Mesenchymal stem cell (in vitro differentiated cells and primary cell): ENCODE measurements at regions not wholly inside any gene's neighbourhood (a gene's known extent, or its start where the extent isn't known, plus 50 kb on each side); places are given as distances from the start of the nearest gene placed in this dataset.

Source experiments
- DNase-seq: peaks from one replicate; pipeline ENCODE4 v3.0.0-alpha.2; 2013
- H2AFZ ChIP-seq: one replicate; pipeline ENCODE4 v1.6.1; 2013; ENCODE audit warnings: low read depth, mild to moderate bottlenecking, control low read depth, inconsistent platforms, low read length, moderate library complexity
- H2AK5ac ChIP-seq: 2 replicates; pipeline ENCODE4 v1.6.1; 2013; ENCODE audit warnings: low read length, moderate library complexity, mild to moderate bottlenecking, inconsistent platforms; ENCODE audit not compliant: severe bottlenecking
- H2BK120ac ChIP-seq: one replicate; pipeline ENCODE4 v1.6.1; 2013; ENCODE audit warnings: low read depth, mild to moderate bottlenecking, inconsistent platforms, low read length, moderate library complexity
- H2BK12ac ChIP-seq, 2 experiments: one replicate each; pipeline ENCODE4 v1.6.1; 2013; ENCODE audit warnings: inconsistent platforms in 2 of 2, low read length in 2 of 2, mild to moderate bottlenecking in 2 of 2, moderate library complexity in 2 of 2, control low read depth in 1 of 2
- H2BK15ac ChIP-seq: one replicate; pipeline ENCODE4 v1.6.1; 2013; ENCODE audit warnings: mild to moderate bottlenecking, low read depth, inconsistent platforms; ENCODE audit not compliant: poor library complexity, severe bottlenecking
- H2BK5ac ChIP-seq: 2 replicates; pipeline ENCODE4 v1.6.1; 2013; ENCODE audit warnings: low read depth, mild to moderate bottlenecking, low read length, control low read depth, inconsistent platforms; ENCODE audit not compliant: poor library complexity, severe bottlenecking
- H3K14ac ChIP-seq, 2 experiments: one replicate each; pipeline ENCODE4 v1.6.1; 2013; ENCODE audit warnings: inconsistent platforms in 2 of 2, low read length in 2 of 2, control low read depth in 1 of 2, mild to moderate bottlenecking in 1 of 2, moderate library complexity in 1 of 2
- H3K18ac ChIP-seq, 2 experiments: one replicate each; pipeline ENCODE4 v1.6.1; 2013; ENCODE audit warnings: inconsistent platforms in 2 of 2, low read length in 2 of 2, control low read depth in 1 of 2, low read depth in 1 of 2, mild to moderate bottlenecking in 1 of 2
- H3K23ac ChIP-seq, 2 experiments: one replicate each; pipeline ENCODE4 v1.6.1; 2013; ENCODE audit warnings: inconsistent platforms in 2 of 2, low read length in 2 of 2, mild to moderate bottlenecking in 2 of 2, moderate library complexity in 2 of 2, control low read depth in 1 of 2
- H3K27ac ChIP-seq: 2 replicates; pipeline ENCODE4 v1.5.1; 2013; ENCODE audit warnings: mild to moderate bottlenecking, moderate library complexity, low read length, control low read depth, inconsistent platforms; ENCODE audit not compliant: poor library complexity, severe bottlenecking
- H3K27me3 ChIP-seq, 2 experiments: 2 replicates each; pipeline versions ENCODE4 v1.6.1 to v1.7.0; 2013; ENCODE audit warnings: low read length in 2 of 2, mild to moderate bottlenecking in 2 of 2, moderate library complexity in 2 of 2, control low read depth in 1 of 2, inconsistent platforms in 1 of 2; ENCODE audit not compliant: control insufficient read depth in 1 of 2, insufficient read depth in 1 of 2
- H3K36me3 ChIP-seq, 2 experiments: 2 replicates each; pipeline versions ENCODE4 v1.6.1 to v1.7.0; 2013; ENCODE audit warnings: low read length in 2 of 2, control low read depth in 1 of 2, inconsistent platforms in 1 of 2, low read depth in 1 of 2, mild to moderate bottlenecking in 1 of 2; ENCODE audit not compliant: insufficient read depth in 2 of 2, control insufficient read depth in 1 of 2
- H3K4ac ChIP-seq, 2 experiments: one replicate each; pipeline ENCODE4 v1.6.1; 2013; ENCODE audit warnings: inconsistent platforms in 2 of 2, low read length in 2 of 2, mild to moderate bottlenecking in 2 of 2, moderate library complexity in 2 of 2, control low read depth in 1 of 2, low read depth in 1 of 2
- H3K4me1 ChIP-seq: 2 replicates; pipeline ENCODE4 v1.6.1; 2013; ENCODE audit warnings: low read depth, low read length, control low read depth; ENCODE audit not compliant: control insufficient read depth, insufficient read depth
- H3K4me2 ChIP-seq: 2 replicates; pipeline ENCODE4 v1.6.1; 2013; ENCODE audit warnings: low read length, mild to moderate bottlenecking, inconsistent platforms; ENCODE audit not compliant: poor library complexity, severe bottlenecking
- H3K4me3 ChIP-seq, 2 experiments: 2 replicates each; pipeline versions ENCODE4 v1.5.1 to v1.7.0; 2013; ENCODE audit warnings: low read length in 2 of 2, mild to moderate bottlenecking in 2 of 2, control low read depth in 1 of 2, low read depth in 1 of 2; ENCODE audit not compliant: insufficient read depth in 1 of 2
- H3K79me1 ChIP-seq: replicated peaks from 2 replicates; pipeline ENCODE4 v1.6.1; 2013; ENCODE audit warnings: mild to moderate bottlenecking, control low read depth, low read length, inconsistent platforms; ENCODE audit not compliant: poor library complexity, severe bottlenecking
- H3K9ac ChIP-seq: 2 replicates; pipeline ENCODE4 v1.7.0; 2013; ENCODE audit warnings: mild to moderate bottlenecking, low read length, moderate library complexity
- H3K9me3 ChIP-seq: 2 replicates; pipeline ENCODE4 v1.7.0; 2013; ENCODE audit warnings: mild to moderate bottlenecking, low read length; ENCODE audit not compliant: control insufficient read depth
- H4K8ac ChIP-seq: one replicate; pipeline ENCODE4 v1.6.1; 2013; ENCODE audit warnings: inconsistent platforms, mild to moderate bottlenecking, low read length, moderate library complexity
- H4K91ac ChIP-seq: one replicate; pipeline ENCODE4 v1.6.1; 2013; ENCODE audit warnings: mild to moderate bottlenecking, low read length, inconsistent platforms
- WGBS: methylation state at CpG from one replicate; pipeline ENCODE4 v1.1.7; 2013; ENCODE audit warnings: mixed read lengths; 5-methylcytosine and 5-hydroxymethylcytosine counted together

DNA sequence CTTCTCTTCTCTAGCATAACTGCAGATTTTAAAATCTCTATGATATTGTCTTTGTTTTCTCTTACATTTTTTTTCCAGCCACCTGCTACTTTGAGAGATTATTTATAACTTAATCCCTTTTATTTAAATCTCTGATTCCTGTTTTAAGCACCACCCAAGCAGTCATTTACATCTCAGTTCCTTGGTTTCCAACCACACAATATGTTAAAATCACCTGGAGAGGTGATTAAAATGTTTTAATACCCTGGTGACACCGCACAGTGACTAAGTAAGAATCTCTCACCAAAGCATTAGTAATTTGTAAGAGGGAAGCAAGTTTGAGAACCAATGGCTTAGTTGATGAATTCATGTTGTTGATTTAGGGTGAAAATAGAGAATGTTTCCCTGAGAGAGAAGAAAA is 849.8 kb downstream of the TMTC2 start:
- no peak overlapping the region for H2BK15ac ChIP-seq
- WGBS = 78% methylated on average over 1 of the region's 1 CpG
- H2BK120ac ChIP-seq = no peak overlapping the region
- H2BK5ac ChIP-seq = no peak overlapping the region
- H3K9me3 ChIP-seq = no peaks in the 10 kb centered on the region
- DNase-seq = no peak
- no peaks in the 10 kb centered on the region for H3K36me3 ChIP-seq
- no peak overlapping the region for H3K4me3 ChIP-seq
- H4K91ac ChIP-seq = no peak overlapping the region
- H2BK12ac ChIP-seq = no peak overlapping the region
- H3K23ac ChIP-seq = no peak overlapping the region
- no peaks in the 10 kb centered on the region for H3K27me3 ChIP-seq
- H3K18ac ChIP-seq = no peak overlapping the region
- H3K9ac ChIP-seq = no peak overlapping the region
- no peak overlapping the region for H3K27ac ChIP-seq
- H3K4me2 ChIP-seq = no peak overlapping the region
- no peak overlapping the region for H3K4ac ChIP-seq
- no peak overlapping the region for H4K8ac ChIP-seq
- H3K79me1 ChIP-seq = no peaks in the 10 kb centered on the region
- H2AK5ac ChIP-seq = no peak overlapping the region
- H3K4me1 ChIP-seq = no peaks in the 10 kb centered on the region
- H3K14ac ChIP-seq = no peak overlapping the region
- H2AFZ ChIP-seq = no peak overlapping the region

DNA sequence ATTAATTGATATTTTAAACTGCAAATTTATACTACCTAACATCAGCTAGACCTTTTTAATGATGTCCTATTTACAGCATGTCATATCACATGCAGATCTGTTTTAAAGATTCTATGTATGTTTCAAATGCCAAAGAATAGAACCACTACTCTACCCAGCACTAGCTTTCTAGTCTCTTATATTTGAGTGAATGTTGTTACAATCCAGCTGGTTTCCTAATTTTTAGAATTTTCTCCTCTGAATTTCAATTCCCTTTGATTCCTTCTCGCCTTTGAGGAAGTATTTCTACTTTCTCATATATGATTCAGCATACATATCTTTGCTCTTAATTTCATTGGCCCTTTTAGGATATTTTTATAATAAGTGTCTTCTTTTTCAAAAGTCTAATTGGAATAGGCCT is 841.9 kb downstream of the TMTC2 start:
- H2BK120ac ChIP-seq = no peak overlapping the region
- H3K18ac ChIP-seq = no peak overlapping the region
- H3K9me3 ChIP-seq = no peaks in the 10 kb centered on the region
- no peak overlapping the region for H2BK12ac ChIP-seq
- H2BK5ac ChIP-seq = no peak overlapping the region
- H3K4me3 ChIP-seq = no peak overlapping the region
- H2AFZ ChIP-seq = no peak overlapping the region
- no peak for DNase-seq
- H3K14ac ChIP-seq = no peak overlapping the region
- no peak overlapping the region for H3K9ac ChIP-seq
- no peak overlapping the region for H2AK5ac ChIP-seq
- no CpG with 5 or more reads among the region's 1 CpG for WGBS
- H3K36me3 ChIP-seq = no peaks in the 10 kb centered on the region
- H3K23ac ChIP-seq = no peak overlapping the region
- no peak overlapping the region for H4K8ac ChIP-seq
- H3K27me3 ChIP-seq = no peaks in the 10 kb centered on the region
- no peak overlapping the region for H2BK15ac ChIP-seq
- no peak overlapping the region for H3K27ac ChIP-seq
- no peaks in the 10 kb centered on the region for H3K4me1 ChIP-seq
- no peak overlapping the region for H4K91ac ChIP-seq
- H3K4me2 ChIP-seq = no peak overlapping the region
- H3K79me1 ChIP-seq = no peaks in the 10 kb centered on the region
- no peak overlapping the region for H3K4ac ChIP-seq

DNA sequence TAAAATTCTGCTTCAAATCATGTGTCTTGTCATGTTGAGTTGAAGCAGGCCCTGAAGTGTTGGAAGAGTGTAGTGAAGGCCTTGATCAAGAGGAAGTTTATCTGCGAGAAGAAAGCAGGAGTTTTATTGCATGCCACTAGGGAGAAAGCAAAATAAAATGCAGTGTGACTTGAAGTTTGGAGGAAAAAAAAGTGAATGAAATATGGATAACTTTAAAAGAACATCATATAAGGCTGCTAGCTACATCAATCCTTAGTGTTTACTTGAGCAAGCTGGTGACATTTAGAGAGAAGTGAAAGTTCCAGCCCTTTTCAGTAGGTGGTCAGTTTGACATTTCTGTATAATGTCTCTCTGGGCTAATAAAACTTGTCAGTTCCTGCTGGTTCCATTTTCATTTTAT is 841.1 kb downstream of the TMTC2 start:
- no peak overlapping the region for H2AFZ ChIP-seq
- H4K8ac ChIP-seq = no peak overlapping the region
- no peak overlapping the region for H3K4me2 ChIP-seq
- 16% methylated on average over 1 of the region's 1 CpG for WGBS
- no peak overlapping the region for H3K23ac ChIP-seq
- no peaks in the 10 kb centered on the region for H3K79me1 ChIP-seq
- no peak overlapping the region for H4K91ac ChIP-seq
- no peak for DNase-seq
- no peak overlapping the region for H2BK12ac ChIP-seq
- no peak overlapping the region for H3K4me3 ChIP-seq
- no peaks in the 10 kb centered on the region for H3K27me3 ChIP-seq
- H3K18ac ChIP-seq = no peak overlapping the region
- no peak overlapping the region for H3K9ac ChIP-seq
- no peaks in the 10 kb centered on the region for H3K4me1 ChIP-seq
- H2BK120ac ChIP-seq = no peak overlapping the region
- no peaks in the 10 kb centered on the region for H3K36me3 ChIP-seq
- no peak overlapping the region for H2BK5ac ChIP-seq
- H3K27ac ChIP-seq = no peak overlapping the region
- no peak overlapping the region for H3K4ac ChIP-seq
- H2BK15ac ChIP-seq = no peak overlapping the region
- no peak overlapping the region for H3K14ac ChIP-seq
- no peaks in the 10 kb centered on the region for H3K9me3 ChIP-seq
- no peak overlapping the region for H2AK5ac ChIP-seq

- no peak overlapping the region for H3K4ac ChIP-seq
- H4K91ac ChIP-seq = no peak overlapping the region
- no peak overlapping the region for H2BK5ac ChIP-seq
- H3K4me3 ChIP-seq = no peak overlapping the region
- no peaks in the 10 kb centered on the region for H3K36me3 ChIP-seq
- no peaks in the 10 kb centered on the region for H3K27me3 ChIP-seq
- H3K4me1 ChIP-seq = no peaks in the 10 kb centered on the region
- no peak overlapping the region for H2BK12ac ChIP-seq
- no peak for DNase-seq
- no peak overlapping the region for H3K9ac ChIP-seq
- H3K14ac ChIP-seq = no peak overlapping the region
- no peak overlapping the region for H3K18ac ChIP-seq
- H3K27ac ChIP-seq = no peak overlapping the region
- no peak overlapping the region for H3K23ac ChIP-seq
- no peak overlapping the region for H4K8ac ChIP-seq
- no peaks in the 10 kb centered on the region for H3K9me3 ChIP-seq
- 58% methylated on average over 2 of the region's 3 CpGs for WGBS
- no peak overlapping the region for H2AK5ac ChIP-seq
- no peaks in the 10 kb centered on the region for H3K79me1 ChIP-seq
- H2BK120ac ChIP-seq = no peak overlapping the region
- H3K4me2 ChIP-seq = no peak overlapping the region
- H2BK15ac ChIP-seq = no peak overlapping the region
- no peak overlapping the region for H2AFZ ChIP-seq
These were observed 828.8 kb downstream of the TMTC2 start for GRCh38 chr12:83515306-83516026.
